ENCODE measurements at regions not wholly inside any gene's neighbourhood (a gene's known extent, or its start where the extent isn't known, plus 50 kb on each side); places are given as distances from the start of the nearest gene placed in this dataset.

DNA sequence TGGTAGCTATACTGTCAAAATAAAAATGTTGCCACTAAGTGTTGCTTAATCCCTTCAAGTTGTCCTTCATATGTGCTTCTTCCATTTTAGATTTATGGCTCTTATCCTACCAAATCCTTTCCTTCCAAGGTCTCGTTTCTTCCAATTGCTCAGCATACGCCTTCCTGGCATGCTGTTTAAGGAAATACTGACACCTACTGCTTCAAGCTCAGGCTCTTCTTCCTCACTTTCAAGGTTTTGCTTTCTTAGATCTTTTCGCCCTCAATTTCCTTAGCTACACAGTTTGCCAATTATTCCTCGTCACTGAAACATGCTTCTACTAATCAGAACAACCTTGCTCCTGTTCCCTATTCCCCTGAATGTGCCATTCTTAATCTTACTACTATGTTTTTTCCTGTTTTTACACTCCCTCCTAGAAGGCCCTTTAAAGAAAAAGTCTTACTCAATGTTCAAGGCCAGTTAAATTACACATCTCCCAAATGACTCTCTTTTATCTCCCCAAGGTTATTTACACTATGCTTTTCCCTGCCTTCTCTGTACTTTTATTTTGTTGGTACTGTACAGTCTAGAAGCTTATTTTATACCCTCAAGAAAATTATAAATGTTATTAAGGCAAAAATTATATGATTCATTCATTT, 343.1 kb downstream of the MZT1 start (continued):
- TF ChIP-seq, protein P1, sequence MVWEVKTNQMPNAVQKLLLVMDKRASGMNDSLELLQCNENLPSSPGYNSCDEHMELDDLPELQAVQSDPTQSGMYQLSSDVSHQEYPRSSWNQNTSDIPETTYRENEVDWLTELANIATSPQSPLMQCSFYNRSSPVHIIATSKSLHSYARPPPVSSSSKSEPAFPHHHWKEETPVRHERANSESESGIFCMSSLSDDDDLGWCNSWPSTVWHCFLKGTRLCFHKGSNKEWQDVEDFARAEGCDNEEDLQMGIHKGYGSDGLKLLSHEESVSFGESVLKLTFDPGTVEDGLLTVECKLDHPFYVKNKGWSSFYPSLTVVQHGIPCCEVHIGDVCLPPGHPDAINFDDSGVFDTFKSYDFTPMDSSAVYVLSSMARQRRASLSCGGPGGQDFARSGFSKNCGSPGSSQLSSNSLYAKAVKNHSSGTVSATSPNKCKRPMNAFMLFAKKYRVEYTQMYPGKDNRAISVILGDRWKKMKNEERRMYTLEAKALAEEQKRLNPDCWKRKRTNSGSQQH (CRISPR knock-in tag; IDR thresholded peaks at IDR 0.05; ENCODE audit: low read depth): no peak
- TF ChIP-seq NFE2 (CRISPR knock-in tag; IDR thresholded peaks at IDR 0.05) (no peak), ZNF496 (CRISPR knock-in tag; IDR thresholded peaks at IDR 0.05; ENCODE audit: insufficient replicate concordance) (no peak), POGZ (CRISPR knock-in tag; IDR thresholded peaks at IDR 0.05) (0 out of 2 replicates have a peak, but pooled peaks have one; percentile 9), ZNF614 (CRISPR knock-in tag; IDR thresholded peaks at IDR 0.05; ENCODE audit: borderline replicate concordance) (no peak), CREM (IDR thresholded peaks at IDR 0.05) (peak; percentile 27; the same call in 1 of the 2 replicates), CREM (CRISPR knock-in tag; IDR thresholded peaks at IDR 0.05) (no peak), GTF2F1 (IDR thresholded peaks at IDR 0.05; ENCODE audit: low read length) (no peak), KLF6 (CRISPR knock-in tag; IDR thresholded peaks at IDR 0.05) (no peak), ZNF331 (CRISPR knock-in tag; IDR thresholded peaks at IDR 0.05) (no peak), GRHL1 (CRISPR knock-in tag; conservative IDR thresholded peaks at IDR 0.05) (no peak), GZF1 (CRISPR knock-in tag; IDR thresholded peaks at IDR 0.05) (no peak), FOXA1 (IDR thresholded peaks at IDR 0.05) (no peak), FOXA1 (CRISPR knock-in tag; IDR thresholded peaks at IDR 0.05) (0 out of 2 replicates have a peak, but pooled peaks have one; percentile 27)
